Medulla oblongata (tissue), 1 donor: ENCODE measurements at regions not wholly inside any gene's neighbourhood (a gene's known extent, or its start where the extent isn't known, plus 50 kb on each side); places are given as distances from the start of the nearest gene placed in this dataset.
"Not testable (repeated sequence)": the region's sequence is repeated elsewhere in the genome, so short reads cannot be mapped to it uniquely, and the experiment has no call there.

Experiments
- DNase-seq: peaks from one replicate; pipeline ENCODE4 v3.0.0-alpha.2; 2015; ENCODE audit errors: extremely low spot score

- DNase-seq: no peak
These were observed 368.4 kb downstream of the IRX2 start for GRCh38 chr5:2382776-2383697.

- no peak for DNase-seq
These were observed 369.6 kb downstream of the IRX2 start for GRCh38 chr5:2381861-2382260.

- no peak for DNase-seq
These were observed 370.4 kb downstream of the IRX2 start for GRCh38 chr5:2381070-2381469.

- no peak for DNase-seq
These were observed 372.5 kb downstream of the IRX2 start for GRCh38 chr5:2378976-2379375.

- no peak for DNase-seq
These were observed 373.4 kb downstream of the IRX2 start for GRCh38 chr5:2378108-2378507.

GRCh38 chr5:2376486-2376885 lies 375.0 kb downstream of the IRX2 start:
- no peak for DNase-seq

- DNase-seq: no peak
These were observed 375.7 kb downstream of the IRX2 start for GRCh38 chr5:2375757-2376250.

GRCh38 chr5:2375291-2375690 lies 376.2 kb downstream of the IRX2 start:
- no peak for DNase-seq

GRCh38 chr5:2374703-2375102 lies 376.8 kb downstream of the IRX2 start:
- DNase-seq: no peak

GRCh38 chr5:2373631-2374030 lies 377.8 kb downstream of the IRX2 start:
- DNase-seq: no peak

- no peak for DNase-seq
These were observed 380.1 kb downstream of the IRX2 start for GRCh38 chr5:2371419-2371710.

- no peak for DNase-seq
These were observed 380.7 kb downstream of the IRX2 start for GRCh38 chr5:2370626-2371418.

GRCh38 chr5:2369178-2369577 lies 382.3 kb downstream of the IRX2 start:
- DNase-seq: no peak

GRCh38 chr5:2366816-2367215 lies 384.7 kb downstream of the IRX2 start:
- DNase-seq: no peak

GRCh38 chr5:2357309-2357708 lies 394.2 kb downstream of the IRX2 start:
- no peak for DNase-seq

- DNase-seq: no peak
These were observed 395.6 kb downstream of the IRX2 start for GRCh38 chr5:2355859-2356258.

GRCh38 chr5:2353871-2354440 lies 397.5 kb downstream of the IRX2 start:
- no peak for DNase-seq

GRCh38 chr5:2353211-2353610 lies 398.3 kb downstream of the IRX2 start:
- no peak for DNase-seq

- DNase-seq: no peak
These were observed 399.2 kb downstream of the IRX2 start for GRCh38 chr5:2352101-2352861.

GRCh38 chr5:2349768-2350167 lies 401.7 kb downstream of the IRX2 start:
- not testable (repeated sequence) for DNase-seq

- no peak for DNase-seq
These were observed 412.8 kb downstream of the IRX2 start for GRCh38 chr5:2338686-2339085.
